ENCODE measurements at regions not wholly inside any gene's neighbourhood (a gene's known extent, or its start where the extent isn't known, plus 50 kb on each side); places are given as distances from the start of the nearest gene placed in this dataset.
"Not testable (repeated sequence)": the region's sequence is repeated elsewhere in the genome, so short reads cannot be mapped to it uniquely, and the experiment has no call there.

- DNase-seq (no peak), ATAC-seq (no peak)
- intact Hi-C loops (cut with DNase I): no loop called here
Measured at GRCh38 chr6:51028276-51028675, 209.6 kb downstream of the TFAP2B start.

DNA sequence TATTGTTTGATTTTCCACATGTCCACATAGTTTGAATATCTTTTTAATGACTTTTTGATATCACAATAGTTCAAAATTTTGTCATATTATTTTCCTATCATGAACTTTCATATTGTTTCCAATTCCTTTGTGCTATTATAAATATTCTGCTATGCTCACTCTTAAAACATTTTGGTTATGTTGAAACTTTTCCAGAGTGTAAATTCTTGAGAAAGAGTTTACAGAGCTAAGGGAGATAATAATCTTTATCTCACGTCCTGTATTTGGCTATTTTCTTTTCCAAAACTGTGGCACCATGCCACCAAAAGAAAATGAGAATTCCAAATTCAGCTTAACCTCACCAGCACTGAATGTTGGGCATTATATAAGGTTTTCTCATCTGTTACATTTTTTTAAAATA, 210.9 kb downstream of the TFAP2B start:
- no peak for DNase-seq
- ATAC-seq: no peak
- intact Hi-C loops (cut with DNase I): no loop called here

DNA sequence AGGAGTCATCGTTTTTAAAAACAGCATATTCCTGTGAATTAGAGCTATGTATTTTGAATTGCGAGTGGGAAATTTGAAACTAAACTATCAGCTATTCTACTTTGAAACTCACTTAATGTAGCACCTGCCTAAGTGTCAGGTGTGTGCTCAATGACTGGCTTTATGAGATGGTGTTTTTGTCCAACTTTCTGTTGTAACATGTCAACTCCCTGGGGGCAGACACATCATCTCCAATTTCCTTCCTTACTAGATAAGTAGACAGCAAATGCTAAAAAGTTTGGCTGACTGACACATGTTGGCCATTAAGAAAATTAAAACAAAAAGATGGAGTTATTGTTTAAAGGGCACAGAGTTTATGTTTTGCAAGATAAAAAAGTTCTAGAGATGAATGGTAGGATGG, 226.9 kb downstream of the TFAP2B start:
- no peak for ATAC-seq

GRCh38 chr6:51049288-51049982, 230.8 kb downstream of the TFAP2B start:
- ATAC-seq (no peak), DNase-seq (no peak)
- intact Hi-C loops (cut with DNase I): no loop called here

More for the DNA sequence above, 226.9 kb downstream of the TFAP2B start:
- intact Hi-C loops (cut with DNase I): no loop called here
- DNase-seq: no peak

DNA sequence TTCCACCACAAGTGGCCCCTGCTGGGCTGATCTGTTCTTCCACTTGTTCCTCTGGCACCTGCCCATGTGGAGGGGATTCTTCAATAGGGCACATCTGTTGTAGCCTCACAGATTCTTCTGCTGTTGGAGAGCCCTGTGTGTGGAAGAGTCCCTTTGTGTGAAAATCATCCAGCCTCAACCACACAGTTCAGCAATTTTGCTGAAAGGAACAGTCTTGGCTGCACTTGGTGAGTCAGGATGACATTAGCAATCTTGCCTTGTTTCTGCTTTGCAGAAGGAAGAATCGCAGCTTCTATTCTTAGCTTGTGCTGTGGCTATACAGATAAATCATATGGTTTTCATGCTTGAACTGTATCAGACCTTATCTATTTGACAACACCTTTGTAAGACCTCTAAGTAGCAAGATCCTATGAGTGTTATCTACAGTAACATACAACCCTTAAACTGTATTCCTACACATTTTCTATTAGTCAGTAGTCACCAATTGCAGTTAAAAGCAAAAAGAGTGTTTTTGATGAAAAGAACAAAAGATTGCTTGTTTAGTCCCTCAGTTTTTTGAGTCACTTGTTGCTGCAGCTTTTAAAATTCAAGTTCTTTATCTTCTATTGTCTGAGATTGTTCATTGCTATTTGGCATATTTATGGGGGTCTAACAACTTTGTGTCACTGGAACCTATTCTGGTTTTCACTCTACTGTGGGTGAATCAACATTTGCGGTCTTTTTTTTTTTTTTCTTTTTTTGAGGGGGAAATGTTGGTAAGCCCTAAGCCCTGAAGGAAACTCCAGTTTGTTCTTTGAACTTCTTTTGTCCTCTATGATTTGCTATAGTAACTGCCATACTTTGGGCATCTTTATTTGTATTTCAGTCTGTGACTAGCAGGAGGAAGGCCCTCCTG, 231.6 kb downstream of the TFAP2B start:
- intact Hi-C loops (cut with DNase I): no loop called here
- DNase-seq (no peak), ATAC-seq (no peak)

- intact Hi-C loops (cut with DNase I): not testable (repeated sequence)
Measured at GRCh38 chr6:51052716-51053115, 234.0 kb downstream of the TFAP2B start.

GRCh38 chr6:51055316-51055715, 236.6 kb downstream of the TFAP2B start:
- intact Hi-C loops (cut with DNase I); DNase-seq; ATAC-seq: not testable (repeated sequence)

More at GRCh38 chr6:51052716-51053115, 234.0 kb downstream of the TFAP2B start:
- DNase-seq, ATAC-seq: not testable (repeated sequence)

DNA sequence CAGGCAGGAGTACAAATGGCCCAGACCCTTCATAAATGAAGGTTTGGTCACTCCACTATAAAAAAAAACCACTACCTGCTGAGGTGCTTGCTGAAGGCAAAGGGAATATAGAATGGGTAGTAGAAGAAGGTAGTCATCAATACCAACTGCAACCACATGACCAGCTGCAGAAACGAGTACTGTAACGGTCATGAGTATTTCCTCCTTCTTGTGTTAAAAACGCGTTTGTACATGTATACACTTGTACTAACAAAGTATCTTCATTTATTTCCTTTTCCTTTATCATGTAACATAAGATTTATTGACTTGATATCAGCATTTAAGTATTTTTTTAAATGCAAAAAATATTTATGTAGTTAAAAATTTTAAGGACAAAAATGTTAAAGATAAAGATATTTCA, 238.6 kb downstream of the TFAP2B start:
- intact Hi-C loops (cut with DNase I): no loop called here
- ATAC-seq: no peak
- no peak for DNase-seq

DNA sequence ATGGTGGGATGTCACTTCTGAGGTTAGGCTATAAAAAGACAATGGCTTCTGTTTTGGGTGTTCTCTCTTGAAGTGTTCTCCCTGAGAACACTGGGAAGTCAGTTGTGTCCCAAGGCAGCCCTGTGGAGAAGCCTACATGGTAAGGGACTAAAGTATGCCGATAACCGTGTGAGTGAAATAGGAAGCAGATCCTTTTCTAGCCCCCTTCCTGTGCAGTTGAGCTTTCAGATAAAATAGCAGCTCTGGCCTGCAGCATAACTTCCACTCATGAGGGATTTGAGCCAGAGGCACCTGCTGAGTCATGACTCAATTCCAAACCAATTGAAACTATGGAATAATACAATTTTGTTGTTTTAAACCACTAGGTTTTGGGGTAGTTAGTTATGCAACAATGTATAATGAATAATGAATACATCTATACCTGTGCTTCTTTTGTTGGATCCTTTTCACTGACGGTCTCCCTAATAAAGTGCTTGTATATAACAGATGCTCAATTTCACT, 241.6 kb downstream of the TFAP2B start:
- ATAC-seq: no peak

GRCh38 chr6:51062166-51062722, 243.6 kb downstream of the TFAP2B start:
- DNase-seq: no peak
- intact Hi-C loops (cut with DNase I): no loop called here
- no peak for ATAC-seq

More for the DNA sequence above, 241.6 kb downstream of the TFAP2B start:
- DNase-seq: no peak
- intact Hi-C loops (cut with DNase I): no loop called here

DNA sequence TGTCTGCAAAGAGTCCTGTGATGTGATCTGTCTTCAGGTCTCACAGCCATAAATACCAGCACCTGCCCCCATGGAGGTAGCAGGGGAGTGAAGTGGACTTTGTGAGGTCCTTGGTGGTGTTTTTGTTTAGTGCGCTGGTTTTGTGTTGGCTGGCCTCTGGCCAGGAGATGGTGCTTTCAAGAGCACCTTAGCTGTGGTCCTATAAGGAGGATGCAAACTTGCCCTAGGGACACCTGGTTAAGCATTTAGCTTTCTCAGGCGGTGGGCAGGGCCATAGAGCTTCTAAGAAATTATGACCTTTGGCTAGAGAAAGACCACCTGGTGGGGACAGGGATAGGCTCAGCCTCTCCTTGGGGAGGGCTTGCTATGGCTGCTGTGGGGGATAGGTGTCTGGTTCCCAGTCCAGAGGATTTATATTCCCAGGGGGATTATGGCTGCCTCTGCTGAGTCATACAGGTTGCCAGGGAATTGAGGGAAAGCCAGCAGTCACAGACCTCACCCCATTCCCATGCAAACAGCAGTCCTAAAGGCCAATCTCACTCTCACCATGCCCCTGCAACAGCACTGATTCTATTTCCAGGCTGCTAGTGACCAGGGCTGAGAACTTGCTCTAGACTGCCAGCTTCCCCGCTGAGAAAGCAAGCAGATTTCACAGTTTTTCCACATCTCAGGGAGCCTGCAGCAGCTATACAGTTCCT, 259.3 kb downstream of the TFAP2B start:
- intact Hi-C loops (cut with DNase I): no loop called here
- DNase-seq (no peak), ATAC-seq (no peak)

DNA sequence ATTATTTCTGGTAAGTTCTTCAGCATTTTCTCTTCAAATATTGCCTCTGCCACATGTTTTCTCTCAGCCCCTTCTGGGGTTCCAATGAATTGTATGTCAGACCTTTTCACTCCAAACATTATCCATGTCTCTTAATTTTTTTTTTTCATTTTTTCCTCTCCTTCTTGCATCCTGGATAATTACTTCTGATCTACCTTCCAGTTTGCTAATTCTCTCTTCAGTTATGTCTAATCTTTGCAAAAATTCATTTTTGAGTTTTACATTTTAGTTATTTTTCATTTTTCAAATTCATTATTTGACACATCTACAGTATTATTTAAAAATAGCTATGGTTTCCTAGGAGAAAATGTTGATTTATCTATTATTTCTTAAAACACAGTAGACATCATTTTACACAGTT, 271.7 kb downstream of the TFAP2B start:
- DNase-seq (no peak), ATAC-seq (no peak)
- intact Hi-C loops (cut with DNase I): no loop called here

- intact Hi-C loops (cut with DNase I): no loop called here
- DNase-seq: no peak
- no peak for ATAC-seq
Measured at GRCh38 chr6:51093871-51094270, 275.2 kb downstream of the TFAP2B start.

DNA sequence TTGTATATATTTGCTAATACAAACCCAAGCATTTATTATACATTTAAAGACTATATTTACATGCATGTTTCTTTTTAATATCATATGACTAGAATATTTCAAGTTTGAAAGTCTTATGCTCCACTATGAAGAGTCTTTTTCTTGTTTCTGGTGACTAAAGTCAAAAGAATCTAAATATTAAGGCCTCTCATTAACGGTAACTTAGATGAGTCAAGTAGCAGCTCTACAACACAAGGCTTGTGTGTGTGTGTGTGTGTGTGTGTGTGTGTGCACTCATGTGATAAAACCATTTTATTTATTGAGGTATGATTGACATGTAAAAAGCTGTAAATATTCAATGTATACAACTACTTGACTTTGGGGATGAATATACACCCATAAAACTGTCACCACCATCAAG, 275.6 kb downstream of the TFAP2B start:
- intact Hi-C loops (cut with DNase I): no loop called here
- no peak for ATAC-seq

DNA sequence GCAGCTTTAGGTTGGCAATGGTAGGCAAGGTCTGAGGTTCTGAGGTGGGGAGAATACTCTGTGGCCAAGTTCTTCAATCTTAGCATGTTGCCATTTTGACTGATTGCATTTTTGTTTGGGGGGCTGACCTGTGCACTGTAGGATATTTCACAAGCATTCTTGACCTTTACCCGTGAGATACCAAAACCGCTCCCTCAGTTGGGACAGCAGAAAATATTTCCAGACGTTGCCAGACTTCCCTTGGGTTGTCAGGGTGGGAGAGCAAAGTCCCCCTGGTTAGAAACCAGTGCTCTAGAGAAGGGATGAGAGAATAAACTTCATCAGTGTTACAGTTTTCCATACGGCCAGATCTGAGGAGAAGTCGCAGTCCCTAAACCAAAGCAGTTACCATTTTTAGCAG, 279.6 kb downstream of the TFAP2B start:
- intact Hi-C loops (cut with DNase I): no loop called here
- ATAC-seq (no peak), DNase-seq (no peak)

More for the DNA sequence above, 275.6 kb downstream of the TFAP2B start:
- DNase-seq: no peak

- DNase-seq: no peak
- no peak for ATAC-seq
- intact Hi-C loops (cut with DNase I): no loop called here
Measured at GRCh38 chr6:51098791-51099190, 280.1 kb downstream of the TFAP2B start.

- intact Hi-C loops (cut with DNase I): no loop called here
- DNase-seq (no peak), ATAC-seq (no peak)
Measured at GRCh38 chr6:51099201-51099600, 280.5 kb downstream of the TFAP2B start.

DNA sequence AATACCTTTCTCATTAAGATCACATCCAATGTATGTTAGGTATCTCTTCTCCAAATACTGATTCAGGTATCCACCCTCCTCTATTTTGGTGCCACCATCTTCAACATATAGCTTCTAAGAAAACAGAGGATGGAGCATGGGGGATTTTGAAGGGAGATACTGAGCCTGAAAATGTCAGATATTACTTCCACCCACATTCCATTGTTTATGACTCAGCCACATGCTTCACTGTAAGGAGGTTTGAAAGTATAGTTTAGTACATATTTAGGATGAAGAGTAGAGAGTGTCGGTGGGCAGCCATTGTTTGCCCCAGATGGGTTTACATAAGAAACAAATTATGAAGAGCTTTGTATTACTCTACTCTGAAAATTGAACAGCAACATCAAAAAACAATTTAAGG, 286.7 kb downstream of the TFAP2B start:
- intact Hi-C loops (cut with DNase I): no loop called here
- ATAC-seq (no peak), DNase-seq (no peak)

DNA sequence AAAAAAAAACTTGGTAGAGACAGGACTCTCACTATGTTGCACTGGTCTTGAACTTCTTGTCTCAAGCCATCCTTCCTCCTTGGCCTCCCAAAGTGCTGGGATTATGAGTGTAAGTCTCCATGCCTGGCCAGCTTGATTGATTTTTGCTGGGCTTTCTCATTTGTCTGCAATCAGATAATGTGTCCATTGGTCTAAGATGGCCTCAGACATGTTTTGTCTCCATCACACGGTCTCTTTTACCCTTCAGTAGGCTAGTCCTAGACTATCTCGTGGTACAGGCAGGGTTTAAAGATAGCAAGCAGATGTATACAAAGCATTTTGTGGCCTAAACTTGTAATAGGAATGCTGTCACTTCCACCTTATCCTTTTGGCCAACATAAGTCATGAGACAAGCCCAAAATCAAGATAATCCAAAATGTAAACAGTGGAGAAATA, 289.1 kb downstream of the TFAP2B start:
- DNase-seq (no peak), ATAC-seq (no peak)
- intact Hi-C loops (cut with DNase I): no loop called here
